Gastrocnemius medialis (tissue), 4 donors: ENCODE measurements at regions not wholly inside any gene's neighbourhood (a gene's known extent, or its start where the extent isn't known, plus 50 kb on each side); places are given as distances from the start of the nearest gene placed in this dataset.

ENCODE experiments used
- CTCF ChIP-seq, 5 experiments: fragments of 450-650 bp in 3 of 5; fragments of 200-600 bp in 2 of 5; sonication (generic) in 2 of 5; IDR thresholded peaks in 4 of 5; conservative IDR thresholded peaks in 1 of 5; 1 replicate in 4 of 5; 2 replicates in 1 of 5; pipeline ENCODE4 v1.5.1; 2016 to 2019; ENCODE audit warnings: antibody characterized with exemption in 5 of 5, mild to moderate bottlenecking in 3 of 5, moderate library complexity in 3 of 5
- POLR2A ChIP-seq, 2 donors: fragments of 450-650 bp; IDR thresholded peaks; one replicate each; pipeline ENCODE4 v1.6.1; 2017; ENCODE audit warnings: antibody characterized with exemption in 2 of 2, mild to moderate bottlenecking in 2 of 2, moderate library complexity in 2 of 2

- TF ChIP-seq CTCF (IDR thresholded peaks at IDR 0.05 in 4 of 5, conservative IDR thresholded peaks at IDR 0.05 in 1 of 5) (no peak), POLR2A (IDR thresholded peaks at IDR 0.05) (no peak)
Measured at GRCh38 chr5:89059274-89059673, 176.3 kb upstream of the MEF2C start.
